ENCODE measurements at regions not wholly inside any gene's neighbourhood (a gene's known extent, or its start where the extent isn't known, plus 50 kb on each side); places are given as distances from the start of the nearest gene placed in this dataset.

GRCh38 chr12:67026487-67027246 is 242.5 kb upstream of the CAND1 start:
- DNase-seq: no peak
- no peaks in the 10 kb centered on the region for H3K36me3 ChIP-seq
- no peaks in the 10 kb centered on the region for H3K27me3 ChIP-seq
- 69 to 79% methylated on average over 4 to 5 of the region's 5 CpGs for WGBS, 2 donors (ENCODE audit: low coverage in 1 of 2)
- H3K27ac ChIP-seq: no peak overlapping the region
- H3K4me1 ChIP-seq: no peaks in the 10 kb centered on the region
- no peak overlapping the region for H3K4me3 ChIP-seq
- in situ Hi-C loops (cut with MboI; ENCODE audit: low pct_ligation_motif_present in 1 of 4, low pct_unique_long_range_greater_than_20kb in 1 of 4, low sequenced_read_pairs in 3 of 4): no loop called here
- TF ChIP-seq CTCF (IDR thresholded peaks at IDR 0.05): no peak
- TF ChIP-seq POLR2AphosphoS5 (IDR thresholded peaks at IDR 0.05): no peak
- no peak for TF ChIP-seq EP300 (IDR thresholded peaks at IDR 0.05; ENCODE audit: low read depth)
- TF ChIP-seq POLR2A (IDR thresholded peaks at IDR 0.05): no peak
- H3K9me3 ChIP-seq: no peaks in the 10 kb centered on the region
- intact Hi-C loops (cut with DNase I; ENCODE audit: low total_unique reads): no loop called here

GRCh38 chr12:67028529-67028928 is 240.6 kb upstream of the CAND1 start:
- 76 to 79% methylated on average over 2 of the region's 2 CpGs for WGBS, 2 donors (ENCODE audit: low coverage in 1 of 2)
- Histone ChIP-seq H3K27me3 (no peaks in the 10 kb centered on the region), H3K9me3 (no peaks in the 10 kb centered on the region), H3K36me3 (no peaks in the 10 kb centered on the region), H3K4me1 (no peaks in the 10 kb centered on the region), H3K4me3 (no peak overlapping the region), H3K27ac (no peak overlapping the region)
- TF ChIP-seq POLR2A (IDR thresholded peaks at IDR 0.05) (no peak), CTCF (IDR thresholded peaks at IDR 0.05) (no peak)
- DNase-seq: no peak
- in situ Hi-C loops (cut with MboI; ENCODE audit: low pct_ligation_motif_present in 1 of 4, low pct_unique_long_range_greater_than_20kb in 1 of 4, low sequenced_read_pairs in 3 of 4) (no loop called here), intact Hi-C loops (cut with DNase I; ENCODE audit: low total_unique reads) (no loop called here)

- intact Hi-C loops (cut with DNase I; ENCODE audit: low total_unique reads) (no loop called here), in situ Hi-C loops (cut with MboI; ENCODE audit: low pct_ligation_motif_present in 1 of 4, low pct_unique_long_range_greater_than_20kb in 1 of 4, low sequenced_read_pairs in 3 of 4) (no loop called here)
- no peaks in the 10 kb centered on the region for H3K27me3 ChIP-seq
- no peaks in the 10 kb centered on the region for H3K36me3 ChIP-seq
- 43 to 47% methylated on average over 3 to 7 of the region's 7 CpGs for WGBS, 2 donors (ENCODE audit: low coverage in 1 of 2)
- TF ChIP-seq POLR2AphosphoS5 (IDR thresholded peaks at IDR 0.05): no peak
- TF ChIP-seq EP300 (IDR thresholded peaks at IDR 0.05; ENCODE audit: low read depth): no peak
- no peak for TF ChIP-seq POLR2A (IDR thresholded peaks at IDR 0.05)
- no peak for TF ChIP-seq CTCF (IDR thresholded peaks at IDR 0.05)
- no peak overlapping the region for H3K4me3 ChIP-seq
- no peaks in the 10 kb centered on the region for H3K4me1 ChIP-seq
- no peak for DNase-seq
- H3K27ac ChIP-seq: no peak overlapping the region
- no peaks in the 10 kb centered on the region for H3K9me3 ChIP-seq
Observed at GRCh38 chr12:67034110-67034879, 234.9 kb upstream of the CAND1 start.

- Histone ChIP-seq H3K4me3 (no peak overlapping the region), H3K4me1 (no peaks in the 10 kb centered on the region), H3K9me3 (no peaks in the 10 kb centered on the region), H3K36me3 (no peaks in the 10 kb centered on the region), H3K27me3 (no peaks in the 10 kb centered on the region), H3K27ac (no peak overlapping the region)
- WGBS, 2 donors (ENCODE audit: low coverage in 1 of 2): 78 to 87% methylated on average over 2 to 5 of the region's 5 CpGs
- TF ChIP-seq POLR2A (IDR thresholded peaks at IDR 0.05) (no peak), EP300 (IDR thresholded peaks at IDR 0.05; ENCODE audit: low read depth) (no peak), POLR2AphosphoS5 (IDR thresholded peaks at IDR 0.05) (no peak), CTCF (IDR thresholded peaks at IDR 0.05) (no peak)
- in situ Hi-C loops (cut with MboI; ENCODE audit: low pct_ligation_motif_present in 1 of 4, low pct_unique_long_range_greater_than_20kb in 1 of 4, low sequenced_read_pairs in 3 of 4): no loop called here
- intact Hi-C loops (cut with DNase I; ENCODE audit: low total_unique reads): no loop called here
- DNase-seq: no peak
Observed at GRCh38 chr12:67035121-67035520, 234.0 kb upstream of the CAND1 start.

Measured in transverse colon (tissue), 4 donors.